Stimulated activated naive CD4-positive, alpha-beta T cell treated with Interleukin-2 at 50 U/mL for 16 hours (primary cell): ENCODE measurements at regions not wholly inside any gene's neighbourhood (a gene's known extent, or its start where the extent isn't known, plus 50 kb on each side); places are given as distances from the start of the nearest gene placed in this dataset.
"Not testable (repeated sequence)": the region's sequence is repeated elsewhere in the genome, so short reads cannot be mapped to it uniquely, and the experiment has no call there.

Source experiments
- DNase-seq: peaks from one replicate; lab custom pipeline; 2025; lab: John Stamatoyannopoulos, UW

- DNase-seq, result not testable (repeated sequence)
Measured at GRCh38 chr17:20633268-20634059, 53.9 kb downstream of the CDRT15L2 start.

- not testable (repeated sequence) for DNase-seq
Measured at GRCh38 chr17:20640147-20640546, 60.6 kb downstream of the CDRT15L2 start.

- DNase-seq, result not testable (repeated sequence)
Measured at GRCh38 chr17:20646661-20647272, 67.2 kb downstream of the CDRT15L2 start.

GRCh38 chr17:20649097-20649767 is 69.7 kb downstream of the CDRT15L2 start:
- not testable (repeated sequence) for DNase-seq

- DNase-seq, result not testable (repeated sequence)
Measured at GRCh38 chr17:20651022-20651421, 71.5 kb downstream of the CDRT15L2 start.

- not testable (repeated sequence) for DNase-seq
Measured at GRCh38 chr17:20651736-20652135, 72.2 kb downstream of the CDRT15L2 start.

- not testable (repeated sequence) for DNase-seq
Measured at GRCh38 chr17:20653391-20653790, 73.9 kb downstream of the CDRT15L2 start.

- DNase-seq, result not testable (repeated sequence)
Measured at GRCh38 chr17:20654114-20654513, 74.6 kb downstream of the CDRT15L2 start.

- DNase-seq, result not testable (repeated sequence)
Measured at GRCh38 chr17:20654575-20654974, 75.1 kb downstream of the CDRT15L2 start.

- DNase-seq, result not testable (repeated sequence)
Measured at GRCh38 chr17:20665103-20665955, 85.8 kb downstream of the CDRT15L2 start.

- DNase-seq, result not testable (repeated sequence)
Measured at GRCh38 chr17:20666689-20667088, 87.2 kb downstream of the CDRT15L2 start.

- not testable (repeated sequence) for DNase-seq
Measured at GRCh38 chr17:20667712-20668111, 88.2 kb downstream of the CDRT15L2 start.

- DNase-seq, result not testable (repeated sequence)
Measured at GRCh38 chr17:20668316-20668715, 88.8 kb downstream of the CDRT15L2 start.

GRCh38 chr17:20668868-20669267 is 89.3 kb downstream of the CDRT15L2 start:
- DNase-seq, result not testable (repeated sequence)

GRCh38 chr17:20670506-20670905 is 91.0 kb downstream of the CDRT15L2 start:
- DNase-seq, result not testable (repeated sequence)

GRCh38 chr17:20674374-20674773 is 94.8 kb downstream of the CDRT15L2 start:
- DNase-seq, result not testable (repeated sequence)

GRCh38 chr17:20675707-20676106 is 96.2 kb downstream of the CDRT15L2 start:
- not testable (repeated sequence) for DNase-seq

- not testable (repeated sequence) for DNase-seq
Measured at GRCh38 chr17:20676656-20677055, 97.1 kb downstream of the CDRT15L2 start.

- not testable (repeated sequence) for DNase-seq
Measured at GRCh38 chr17:20677469-20677868, 97.9 kb downstream of the CDRT15L2 start.

GRCh38 chr17:20678424-20678823 is 98.9 kb downstream of the CDRT15L2 start:
- not testable (repeated sequence) for DNase-seq
